SHP77 treated with DMSO at 0.1 percent for 48 hours (cell line): ENCODE measurements at regions not wholly inside any gene's neighbourhood (a gene's known extent, or its start where the extent isn't known, plus 50 kb on each side); places are given as distances from the start of the nearest gene placed in this dataset.
"Not testable (repeated sequence)": the region's sequence is repeated elsewhere in the genome, so short reads cannot be mapped to it uniquely, and the experiment has no call there.

Source experiments
- DNase-seq: peaks from one replicate; lab custom pipeline; 2025; lab: John Stamatoyannopoulos, UW

DNA sequence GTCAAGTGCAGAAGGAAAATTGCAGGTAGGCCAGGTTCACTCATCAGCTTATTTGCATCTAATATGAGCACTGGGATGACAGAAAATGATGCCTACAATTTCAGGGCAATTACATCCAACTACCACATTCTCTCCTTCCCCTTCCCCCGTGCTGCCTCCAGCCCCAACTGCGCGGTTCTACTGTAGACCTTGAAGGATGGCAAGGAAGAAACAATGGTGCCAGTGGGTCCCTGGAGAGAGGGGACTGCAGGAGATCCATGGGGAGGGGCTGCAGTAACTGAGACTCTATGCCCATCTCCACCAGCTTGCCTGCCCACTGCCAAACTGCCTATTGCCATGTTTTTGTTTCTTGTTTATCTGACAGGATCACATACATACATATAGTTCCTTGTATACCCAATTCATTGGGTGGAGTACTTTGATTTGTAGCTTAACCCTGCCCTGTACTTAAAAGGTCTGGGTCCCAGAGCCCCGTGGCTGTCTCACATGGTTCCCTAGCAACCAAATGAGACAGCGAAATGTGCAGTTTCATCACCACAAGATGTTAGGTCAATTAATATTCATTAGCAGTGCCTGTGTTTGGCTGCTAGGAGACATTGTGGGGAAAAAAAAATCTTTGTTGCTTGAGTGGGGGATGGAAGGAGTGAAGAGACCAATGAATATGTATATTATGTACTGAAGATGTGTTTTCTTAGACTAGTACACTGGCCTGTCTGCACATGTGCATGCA, 253.5 kb upstream of the PLET1 start:
- DNase-seq, result no peak

DNA sequence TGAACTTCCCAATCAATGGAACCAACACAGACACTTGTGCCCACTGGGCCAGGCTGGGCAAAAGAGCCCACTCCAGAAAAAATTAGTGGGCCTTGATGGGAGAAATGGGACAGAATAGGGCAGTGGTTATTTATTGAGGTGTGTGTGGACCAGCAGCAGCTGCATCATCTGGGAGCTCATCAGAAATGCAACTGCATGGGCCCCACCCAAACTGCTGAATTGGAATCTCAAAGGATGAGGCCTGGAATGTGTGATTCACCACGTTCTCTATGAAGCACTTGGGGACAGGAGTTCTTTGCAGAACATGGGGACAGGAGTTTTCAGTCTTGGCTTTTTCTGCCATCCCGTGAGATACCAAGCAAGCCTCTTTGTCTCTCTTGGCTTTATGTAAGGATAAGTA, 255.6 kb upstream of the PLET1 start:
- no peak for DNase-seq

DNA sequence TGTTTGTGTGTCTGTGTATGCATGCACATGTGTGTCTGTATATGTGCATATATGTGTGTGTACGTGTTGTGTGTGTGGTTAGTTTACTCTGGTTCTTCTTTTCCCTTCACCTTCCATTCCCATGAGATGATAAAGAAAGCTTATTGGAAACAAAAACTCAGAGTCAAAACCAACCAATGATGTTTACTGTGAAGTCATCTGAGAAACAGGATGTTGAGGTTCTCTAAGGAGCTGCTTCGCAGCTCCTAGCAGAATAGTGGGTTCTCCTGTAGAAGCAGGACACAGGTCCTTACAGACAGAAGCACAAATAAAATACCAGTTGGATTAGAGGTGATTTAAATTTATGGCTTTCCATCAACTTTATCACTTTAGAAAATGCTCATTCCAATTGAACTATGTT, 256.1 kb upstream of the PLET1 start:
- no peak for DNase-seq

DNA sequence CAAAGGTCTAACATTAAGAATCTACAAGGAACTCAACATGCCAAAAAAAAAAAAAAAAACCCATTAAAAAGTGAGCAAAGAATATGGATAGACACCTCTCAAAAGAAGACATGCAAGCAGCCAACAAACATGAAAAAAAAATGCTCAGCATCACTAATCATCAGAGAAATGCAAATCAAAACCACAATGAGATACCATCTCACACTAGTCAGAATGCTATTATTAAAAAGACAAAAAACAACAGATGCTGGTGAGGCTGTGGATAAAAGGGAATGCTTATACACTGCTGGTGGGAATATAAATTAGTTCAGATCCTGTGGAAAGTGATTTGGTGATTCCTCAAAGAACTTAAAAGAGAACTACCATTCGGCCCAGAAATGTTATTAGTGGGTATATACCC, 257.7 kb upstream of the PLET1 start:
- DNase-seq, result no peak

DNA sequence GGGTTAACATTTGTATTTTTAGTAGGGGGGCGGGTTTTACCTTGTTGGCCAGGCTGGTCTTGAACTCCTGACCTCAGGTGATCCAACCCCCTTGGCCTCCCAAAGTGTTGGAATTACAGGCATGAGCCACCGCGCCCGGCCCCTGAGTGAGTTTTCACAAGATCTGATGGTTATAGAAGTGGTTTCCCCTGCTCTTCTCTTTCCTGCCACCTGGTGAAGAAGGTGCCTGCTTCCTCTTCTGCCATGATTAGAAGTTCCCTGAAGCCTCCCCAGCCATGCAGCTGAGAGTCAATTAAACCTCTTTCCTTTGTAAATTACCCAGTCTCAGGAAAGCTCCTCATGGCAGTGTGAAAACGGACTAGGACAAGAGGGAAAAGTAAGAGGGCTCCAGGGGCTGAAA, 259.1 kb upstream of the PLET1 start:
- no peak for DNase-seq

DNA sequence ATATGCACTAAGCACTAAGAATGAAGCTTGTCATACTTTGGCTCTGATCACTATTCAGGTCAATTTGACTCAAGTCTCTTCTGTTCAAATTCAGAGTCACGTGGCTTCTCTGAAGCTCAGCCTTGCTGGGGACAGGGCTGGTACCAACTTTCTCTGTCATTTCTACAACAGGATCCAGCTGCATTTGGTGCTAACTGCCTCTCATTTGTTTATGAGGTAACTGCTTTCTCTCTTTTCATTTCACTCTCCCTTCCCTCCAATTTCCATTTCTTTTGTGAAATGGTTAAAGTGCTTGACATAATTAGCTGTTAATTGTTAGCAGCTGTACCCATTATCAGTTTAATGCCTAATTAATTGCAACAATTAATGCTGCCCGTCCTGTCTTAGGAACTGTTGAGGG, 259.7 kb upstream of the PLET1 start:
- DNase-seq, result no peak

DNA sequence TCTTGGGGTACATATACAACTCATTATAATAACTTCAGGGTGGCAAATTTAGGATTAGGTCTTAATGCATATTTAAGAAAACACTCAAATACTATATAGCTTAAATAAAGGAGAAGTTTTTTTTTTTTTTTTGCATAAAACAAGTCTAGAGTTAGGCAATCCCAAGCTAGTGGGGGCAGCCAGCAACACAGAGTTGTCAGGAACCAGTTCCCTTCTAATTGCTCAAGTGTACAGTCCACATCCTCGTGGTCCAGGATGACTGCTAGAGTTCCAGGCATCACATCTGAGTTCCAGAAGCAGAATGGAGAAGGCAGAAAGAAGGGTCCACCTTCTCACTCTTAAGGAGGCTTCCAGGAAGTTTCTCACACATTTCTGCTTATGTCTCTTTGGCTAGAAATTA, 261.9 kb upstream of the PLET1 start:
- DNase-seq, result no peak

DNA sequence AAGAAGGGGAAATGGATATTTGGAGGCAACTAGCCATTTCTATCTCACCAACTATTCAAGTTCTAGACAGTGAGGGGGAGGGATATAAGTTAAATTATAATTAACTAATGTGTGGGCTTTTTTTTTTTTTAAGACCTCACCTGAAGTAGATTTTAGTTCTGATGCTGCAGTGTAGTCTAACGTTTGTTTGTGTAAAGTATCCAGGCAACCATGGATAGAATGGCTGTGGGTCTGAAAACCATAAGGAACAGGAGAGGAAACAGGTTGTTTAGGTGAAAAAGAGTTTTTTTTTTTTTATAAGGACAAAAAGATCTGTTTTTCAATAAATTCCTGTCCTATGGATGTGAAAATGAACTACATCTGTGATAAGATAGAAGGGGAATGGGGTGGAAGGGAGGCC, 262.4 kb upstream of the PLET1 start:
- no peak for DNase-seq

DNA sequence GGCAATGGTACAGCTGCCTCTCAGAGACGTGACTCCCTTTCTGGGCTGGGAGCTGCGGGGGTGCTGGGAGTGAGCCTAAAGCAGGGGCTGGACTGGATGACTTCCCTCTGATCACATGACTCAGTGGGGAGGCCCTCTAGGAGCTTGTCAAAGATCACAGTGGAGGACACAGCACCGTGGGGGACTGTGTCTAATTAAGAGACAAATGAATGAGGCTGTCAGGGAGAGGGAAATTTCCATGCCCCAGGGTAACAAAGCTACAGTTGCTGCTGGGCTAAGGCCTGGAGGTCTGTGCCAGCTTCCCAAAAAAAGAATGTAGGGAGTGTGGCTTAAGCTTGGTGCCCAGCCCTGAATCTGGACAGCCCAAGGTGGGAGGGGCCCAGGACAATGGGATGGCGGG, 262.8 kb upstream of the PLET1 start:
- DNase-seq, result no peak

DNA sequence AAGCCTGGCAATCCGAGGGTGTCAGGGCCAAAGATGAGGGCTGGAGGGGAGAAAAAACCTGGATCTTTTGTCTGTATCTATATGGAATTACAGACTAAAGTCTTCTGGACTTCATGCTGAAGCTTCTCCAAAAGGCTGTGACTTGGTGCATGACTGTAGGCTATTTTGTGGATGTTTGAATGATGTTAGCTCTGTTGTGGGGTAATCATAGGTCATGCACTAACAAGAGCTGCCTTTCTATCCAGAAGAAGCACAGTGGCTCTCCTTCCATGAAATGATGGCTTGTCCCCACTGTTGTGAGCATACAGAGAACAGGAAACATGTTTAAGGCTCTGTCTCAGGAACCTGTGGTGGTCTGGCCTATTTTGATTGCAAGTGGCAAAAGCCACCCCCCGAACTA, 263.3 kb upstream of the PLET1 start:
- DNase-seq, result no peak

DNA sequence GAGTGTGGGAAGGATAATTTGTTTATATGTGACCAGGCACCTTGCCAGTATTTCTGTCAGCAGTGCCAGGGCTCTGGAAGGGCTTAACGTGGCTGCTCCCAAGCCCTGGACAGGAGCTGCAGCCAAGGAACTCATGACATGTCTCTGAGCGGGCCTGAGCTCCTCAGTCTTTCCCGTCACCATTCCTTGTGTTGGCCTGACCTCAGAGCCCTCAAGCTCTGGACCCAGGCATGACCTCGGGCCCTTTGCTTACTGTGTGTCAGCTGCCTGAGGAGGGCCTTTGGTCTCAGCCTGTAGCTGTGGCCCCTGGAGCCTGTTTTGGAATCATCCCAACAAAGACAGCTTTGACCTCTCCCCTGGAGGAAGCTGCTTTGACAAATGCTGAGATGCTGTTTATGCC, 264.1 kb upstream of the PLET1 start:
- DNase-seq, result no peak

DNA sequence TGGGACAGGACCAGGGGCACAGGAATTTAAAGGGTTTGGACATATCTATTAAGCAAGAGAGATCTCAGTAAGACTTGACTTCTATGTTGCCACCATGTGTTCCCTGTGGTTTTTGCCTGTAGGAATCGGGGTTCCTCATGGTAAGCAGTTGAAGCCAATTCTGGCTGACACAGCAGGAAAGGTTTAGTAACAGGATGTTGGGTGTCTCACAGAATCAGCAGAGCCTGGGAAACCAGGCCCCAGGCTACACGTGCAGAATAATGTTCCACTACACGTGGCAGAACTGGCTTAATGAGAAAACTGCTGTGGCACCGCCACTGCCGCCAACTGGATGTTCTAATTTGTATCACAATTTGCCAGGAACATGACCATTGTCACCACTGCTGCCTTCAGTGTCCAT, 264.6 kb upstream of the PLET1 start:
- DNase-seq, result no peak

DNA sequence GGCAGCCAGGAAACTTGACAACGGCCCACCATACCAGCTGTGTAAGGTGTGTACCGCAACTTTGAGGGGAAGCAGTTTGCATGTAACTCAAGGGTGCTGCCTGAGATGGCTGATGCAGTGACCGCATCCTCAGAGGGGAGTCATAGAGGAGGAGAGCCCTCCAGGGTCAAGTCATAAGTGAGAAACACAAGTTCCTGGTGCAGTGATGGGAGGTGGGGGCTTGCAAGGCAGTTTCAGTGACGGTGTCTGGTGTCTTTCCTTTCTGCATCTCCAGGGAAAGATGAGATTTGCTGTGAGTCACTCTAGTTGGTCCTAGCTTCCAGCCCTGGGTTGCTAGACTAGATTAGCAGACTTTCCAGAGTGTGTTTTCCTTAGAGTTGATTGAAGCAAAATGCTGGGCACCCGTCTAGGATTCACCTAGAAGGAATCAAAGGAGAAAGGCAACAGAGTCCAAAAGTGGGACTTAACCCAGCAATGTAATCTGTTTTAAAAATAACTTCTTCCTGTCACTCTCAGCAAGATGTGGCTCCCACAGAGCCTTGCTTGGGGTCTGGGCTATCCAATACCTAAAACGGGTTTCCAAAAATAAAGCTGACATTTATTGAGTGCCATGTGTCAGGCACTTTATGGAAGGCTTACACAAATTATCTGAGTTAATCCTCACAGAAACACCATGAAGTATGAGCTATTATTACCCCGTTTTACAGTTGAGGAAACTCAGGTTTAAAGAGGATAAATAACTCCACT, 265.4 kb upstream of the PLET1 start:
- no peak for DNase-seq

DNA sequence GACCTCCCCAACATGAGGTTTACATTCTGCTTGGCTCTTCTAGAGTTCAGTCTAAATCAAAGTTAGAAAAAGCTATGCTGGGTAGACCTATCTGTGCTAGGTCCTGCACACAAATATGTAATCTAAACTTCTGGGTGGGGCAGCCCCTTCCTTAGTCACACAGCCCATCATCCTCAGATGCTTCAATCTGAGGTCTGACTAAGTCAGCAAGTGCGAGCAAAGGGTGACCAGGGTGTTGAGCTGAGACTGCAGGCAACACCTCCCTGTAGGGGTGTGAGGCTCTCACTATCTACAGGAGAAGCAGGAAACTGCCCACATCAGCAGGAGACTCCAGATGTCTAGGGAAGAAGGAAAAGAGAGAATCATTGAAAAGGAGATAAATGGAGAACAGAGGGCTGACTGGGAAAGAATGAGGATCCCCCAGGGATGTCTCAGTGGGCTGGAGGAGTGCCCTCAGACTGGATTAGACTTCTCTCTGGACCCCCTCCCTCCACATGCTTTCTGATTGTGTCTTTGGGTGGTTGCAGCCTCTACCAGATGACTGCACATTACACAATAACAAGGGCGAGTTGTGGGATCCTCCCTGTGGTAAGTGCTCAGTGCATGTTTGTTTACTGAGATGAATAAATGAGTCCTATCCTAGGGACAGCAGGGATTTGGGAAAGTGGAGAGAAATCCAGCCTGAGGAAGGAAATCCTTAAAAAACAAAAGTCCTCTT, 266.2 kb upstream of the PLET1 start:
- no peak for DNase-seq

DNA sequence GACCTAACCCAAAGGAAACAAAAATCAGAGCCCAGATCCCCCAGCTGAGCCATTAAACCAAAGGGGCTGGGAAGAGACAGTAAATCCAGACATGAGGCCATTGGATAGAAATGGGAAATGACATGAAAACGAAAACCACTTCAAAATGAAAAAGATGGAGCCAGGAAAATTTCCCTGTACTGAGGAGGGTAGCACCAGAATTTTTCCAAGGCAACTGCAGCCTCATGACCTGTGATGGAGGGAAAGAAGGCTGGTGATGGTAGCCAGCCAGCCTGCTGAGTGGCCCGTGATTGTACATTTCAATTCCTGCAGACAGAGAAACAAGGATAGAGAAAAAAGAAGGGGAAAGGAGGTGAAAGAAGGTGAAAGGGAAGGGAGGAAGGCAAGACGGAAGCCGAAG, 268.4 kb upstream of the PLET1 start:
- DNase-seq, result no peak

DNA sequence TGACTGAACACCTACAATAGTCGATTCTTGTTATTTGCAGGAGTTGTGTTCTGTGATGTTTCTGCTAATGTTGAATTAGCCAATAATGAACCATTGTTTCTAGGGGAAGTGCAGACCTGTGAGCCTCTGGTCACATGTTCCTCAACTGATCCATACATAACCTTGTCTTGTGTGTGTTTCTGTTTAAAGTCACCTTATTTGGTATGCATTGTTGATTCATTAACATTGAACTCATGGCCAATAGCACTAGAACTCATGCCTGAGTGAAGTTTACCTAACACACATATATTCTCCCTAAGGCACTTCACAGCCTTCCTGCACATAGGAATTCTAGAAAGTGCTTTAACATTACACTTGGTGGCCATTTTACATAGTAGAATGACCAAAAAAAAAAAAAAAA, 271.8 kb upstream of the PLET1 start:
- DNase-seq, result no peak

DNA sequence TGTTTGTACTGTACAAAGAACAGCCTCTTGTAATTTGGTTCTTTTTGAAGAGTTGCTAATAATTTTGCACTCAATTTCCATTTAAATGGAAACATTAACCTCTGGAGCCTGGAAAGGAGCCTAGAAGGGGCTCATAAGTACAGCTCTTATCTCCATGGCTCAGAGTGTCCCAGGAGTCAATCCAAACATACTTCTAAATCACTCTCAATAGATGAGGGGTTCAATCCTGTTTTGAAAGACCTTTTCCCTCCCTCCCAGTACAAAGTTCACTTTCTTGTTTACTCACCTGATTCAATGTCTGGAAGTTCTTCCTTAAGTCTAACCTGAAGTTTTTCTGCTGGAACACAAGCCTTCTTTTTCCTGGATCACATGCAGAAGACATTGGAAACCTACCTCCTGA, 273.0 kb upstream of the PLET1 start:
- no peak for DNase-seq

DNA sequence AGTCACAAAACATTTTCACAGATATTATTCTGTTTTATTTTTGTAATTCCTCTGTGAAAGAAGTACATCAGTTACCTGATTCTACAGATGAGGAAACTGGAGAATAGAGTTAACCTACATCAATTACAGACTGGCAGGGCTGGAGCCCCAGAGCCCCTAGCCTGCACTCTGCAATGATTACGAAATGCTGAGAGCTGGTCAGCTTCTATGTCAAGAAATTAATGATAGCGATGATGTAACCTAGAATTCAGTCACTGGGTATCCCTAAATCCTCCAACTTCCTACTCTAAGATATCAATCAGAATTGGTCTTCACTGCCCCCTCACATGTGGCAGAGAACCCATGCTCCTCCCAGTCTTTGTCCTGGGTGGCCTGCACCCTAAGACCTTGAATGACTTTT, 273.5 kb upstream of the PLET1 start:
- DNase-seq, result no peak

DNA sequence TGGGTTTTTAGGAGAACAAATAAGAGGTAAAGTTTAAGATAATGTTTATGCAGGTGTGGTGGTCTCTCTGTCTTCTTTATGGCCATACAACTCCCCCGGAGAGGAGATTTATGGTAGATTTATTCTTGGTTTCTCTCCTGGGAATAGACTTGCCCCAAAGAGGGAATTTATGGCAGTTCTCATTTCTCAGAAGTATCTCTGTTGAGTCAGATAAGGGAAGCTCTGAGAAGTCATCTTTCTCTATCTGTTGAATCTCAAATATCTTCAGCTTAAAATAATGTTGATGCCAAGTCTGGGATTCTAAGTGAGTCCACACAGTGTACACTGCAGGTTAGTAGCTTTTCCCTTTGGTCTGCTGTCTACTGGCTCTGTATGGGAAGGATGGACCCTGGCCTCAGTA, 276.4 kb upstream of the PLET1 start:
- DNase-seq, result no peak

DNA sequence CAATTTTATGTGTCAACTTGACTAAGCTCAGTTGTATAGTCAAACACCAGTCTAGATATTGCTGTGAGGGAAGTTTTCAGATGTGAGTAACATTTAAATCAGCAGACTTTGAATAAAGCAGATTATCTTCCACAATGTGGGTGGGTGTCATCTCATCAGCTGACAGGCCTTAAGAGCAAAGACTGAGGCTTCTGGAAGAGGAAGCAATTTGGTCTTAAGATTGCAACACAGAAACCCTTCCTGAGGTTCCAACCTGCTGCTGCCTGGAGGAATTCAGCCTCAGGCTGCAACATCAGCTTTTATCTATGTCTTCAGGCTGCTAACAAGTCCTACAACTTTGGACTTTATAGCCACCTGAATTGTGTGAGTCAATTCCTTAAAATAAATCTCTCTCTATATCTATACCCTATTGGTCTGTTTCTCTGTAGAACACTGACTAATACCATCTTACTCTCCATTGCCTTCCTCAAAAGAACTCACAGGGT, 277.2 kb upstream of the PLET1 start:
- no peak for DNase-seq

DNA sequence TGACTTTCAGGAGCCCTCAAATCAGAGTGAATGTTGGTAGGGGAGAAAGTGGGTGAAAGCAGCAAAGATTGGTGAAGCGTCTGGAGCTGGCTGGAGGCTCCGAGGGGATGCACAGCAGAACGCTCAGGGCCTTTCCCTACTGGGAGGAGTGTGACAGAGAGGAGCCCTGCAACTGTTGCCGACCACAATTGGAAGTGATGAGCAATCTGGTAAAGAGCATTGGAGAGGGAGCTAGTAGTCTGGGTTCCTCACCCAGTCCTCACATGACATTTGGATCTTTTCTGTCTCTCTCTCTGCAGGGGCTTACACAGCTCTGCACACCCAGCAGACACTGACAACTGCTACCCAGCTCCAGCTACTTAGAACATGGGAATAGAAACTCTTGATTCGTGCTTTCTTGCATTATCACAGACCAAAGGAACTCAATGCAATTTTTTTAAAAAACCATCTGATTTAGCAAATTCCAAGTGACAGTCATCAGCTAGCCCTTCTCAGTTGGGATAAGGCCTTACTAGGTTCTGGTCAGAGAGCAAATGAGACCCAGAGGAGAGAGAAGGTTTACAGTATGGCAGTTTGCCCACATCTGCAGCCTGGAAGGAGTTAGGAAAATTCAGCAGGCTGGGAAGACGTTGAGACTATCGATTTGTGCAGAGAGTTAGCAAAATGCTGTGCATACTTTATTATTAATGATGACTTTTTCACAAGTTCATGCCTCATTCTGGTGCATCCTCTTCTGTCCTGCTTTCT, 278.0 kb upstream of the PLET1 start:
- no peak for DNase-seq

DNA sequence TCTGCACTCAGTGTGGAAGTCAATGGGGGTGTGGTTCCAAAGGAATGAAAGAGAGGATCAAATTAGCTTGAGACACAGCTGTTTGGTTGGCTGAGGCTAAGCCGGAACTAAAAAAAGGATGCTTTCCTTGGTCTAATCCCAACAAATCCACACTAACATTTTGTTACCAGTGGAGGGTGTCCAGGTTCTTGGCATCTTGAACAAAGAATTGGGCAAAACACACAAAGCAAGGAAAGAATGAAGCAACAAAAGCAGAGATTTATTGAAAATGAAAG, 278.6 kb upstream of the PLET1 start:
- not testable (repeated sequence) for DNase-seq

DNA sequence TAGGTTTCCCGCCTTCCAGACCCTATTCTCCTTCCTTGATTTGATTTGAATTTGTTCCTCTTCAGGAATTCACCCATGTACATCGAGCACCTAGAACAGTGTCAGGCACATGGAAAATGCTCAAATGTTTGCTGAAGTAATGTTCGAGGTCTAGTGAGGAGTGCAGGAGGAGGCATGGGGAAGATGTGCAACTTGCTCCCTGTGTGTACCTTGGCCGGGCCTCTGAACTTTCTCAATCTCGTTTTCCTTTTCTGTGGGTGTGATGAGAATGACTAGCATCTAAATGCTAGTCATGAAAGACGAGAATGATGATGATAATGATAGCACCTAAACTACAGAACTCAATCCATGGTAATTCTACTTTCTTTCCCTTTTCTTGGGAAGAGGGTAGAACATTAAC, 279.1 kb upstream of the PLET1 start:
- DNase-seq, result no peak
